ENCODE measurements at regions not wholly inside any gene's neighbourhood (a gene's known extent, or its start where the extent isn't known, plus 50 kb on each side); places are given as distances from the start of the nearest gene placed in this dataset.

DNA sequence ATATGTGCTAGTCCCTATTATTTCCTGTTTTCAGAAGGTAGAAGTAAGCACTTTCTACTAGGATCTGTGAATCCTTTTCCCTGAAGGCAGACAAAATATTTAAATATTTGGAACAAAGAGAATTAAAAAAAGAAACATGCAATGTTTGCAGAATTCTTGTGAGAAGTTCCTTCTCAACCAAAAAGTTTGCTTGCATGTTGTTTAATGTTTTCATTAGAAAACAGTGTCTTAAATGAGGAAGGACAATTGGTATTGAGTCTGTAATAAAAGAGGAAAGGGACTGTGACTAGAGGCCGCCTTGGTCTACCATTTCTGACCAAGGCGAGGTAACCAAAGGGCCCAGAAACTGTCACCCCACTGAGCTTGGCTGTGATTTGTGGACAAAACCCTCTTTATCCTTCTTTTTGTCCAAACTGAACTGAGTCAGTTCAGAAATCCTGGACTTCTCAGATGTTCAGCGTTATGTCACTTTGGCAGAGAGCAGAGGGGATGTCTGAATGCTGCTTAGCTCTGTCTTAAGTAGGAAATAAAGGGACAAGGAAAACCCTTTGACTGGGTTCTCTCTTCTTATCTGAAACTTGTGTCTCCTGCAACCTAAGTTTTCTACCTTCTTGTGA lies 129.8 kb upstream of the CPM start (continued):
- TF ChIP-seq YY1 (IDR thresholded peaks at IDR 0.05; ENCODE audit: low read depth, low read length) (no peak), SP2 (IDR thresholded peaks at IDR 0.05; ENCODE audit: low read length) (no peak)
